DLD1 (cell line): ENCODE measurements at regions not wholly inside any gene's neighbourhood (a gene's known extent, or its start where the extent isn't known, plus 50 kb on each side); places are given as distances from the start of the nearest gene placed in this dataset.
"Not testable (repeated sequence)": the region's sequence is repeated elsewhere in the genome, so short reads cannot be mapped to it uniquely, and the experiment has no call there.

ENCODE experiments used
- in situ Hi-C: cut with HindIII; loops from 2 replicates; pipeline ENCODE4 v1.10.0; 2017; ENCODE audit warnings: low sequenced_read_pairs

GRCh38 chr7:54947266-54947665 lies 71.6 kb upstream of the EGFR start:
- in situ Hi-C loops: no loop called here

GRCh38 chr7:54949514-54949913 lies 69.3 kb upstream of the EGFR start:
- in situ Hi-C loops: not testable (repeated sequence)

GRCh38 chr7:54955296-54955695 lies 63.5 kb upstream of the EGFR start:
- in situ Hi-C loops: no loop called here

GRCh38 chr7:54955696-54956420 lies 63.0 kb upstream of the EGFR start:
- in situ Hi-C loops: no loop called here

- in situ Hi-C loops: no loop called here
These were observed 62.0 kb upstream of the EGFR start for GRCh38 chr7:54956865-54957264.

- in situ Hi-C loops: no loop called here
These were observed 58.3 kb upstream of the EGFR start for GRCh38 chr7:54960517-54960916.

- in situ Hi-C loops: no loop called here
These were observed 57.4 kb upstream of the EGFR start for GRCh38 chr7:54961391-54961790.

GRCh38 chr7:54963155-54963554 lies 55.7 kb upstream of the EGFR start:
- in situ Hi-C loops: no loop called here

- in situ Hi-C loops: no loop called here
These were observed 54.7 kb upstream of the EGFR start for GRCh38 chr7:54964136-54964535.

- in situ Hi-C loops: no loop called here
These were observed 51.4 kb upstream of the EGFR start for GRCh38 chr7:54967377-54967776.

GRCh38 chr7:54968018-54968417 lies 50.8 kb upstream of the EGFR start:
- in situ Hi-C loops: no loop called here
